IPS DF 4.7 (cell line): ENCODE measurements at regions not wholly inside any gene's neighbourhood (a gene's known extent, or its start where the extent isn't known, plus 50 kb on each side); places are given as distances from the start of the nearest gene placed in this dataset.
"Not testable (repeated sequence)": the region's sequence is repeated elsewhere in the genome, so short reads cannot be mapped to it uniquely, and the experiment has no call there.

Source experiments
- DNase-seq: peaks from one replicate; pipeline ENCODE4 v3.0.0-alpha.2; 2013; ENCODE audit warnings: low spot score; ENCODE audit errors: extremely low read depth

DNA sequence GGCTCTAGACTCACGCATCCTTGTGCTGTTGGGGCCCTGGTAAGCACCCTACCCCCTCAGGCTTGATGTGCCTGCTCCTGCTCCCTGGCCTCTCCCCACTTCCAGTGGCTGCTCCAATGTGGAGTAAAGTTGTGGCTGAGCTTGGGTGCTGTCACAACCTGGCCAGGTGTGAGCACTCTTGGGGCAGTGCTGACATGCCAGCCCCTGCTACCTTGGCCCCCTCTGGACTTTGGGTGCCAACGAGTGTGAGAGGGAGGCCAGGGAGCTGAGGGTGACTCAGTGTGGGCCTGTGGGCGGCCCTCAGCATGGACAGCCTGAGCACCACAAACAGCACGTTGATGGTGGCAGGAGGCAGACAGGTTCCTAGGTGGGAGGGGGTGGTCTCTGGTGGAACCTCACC, 870.2 kb upstream of the C9orf72 start:
- no peak for DNase-seq

GRCh38 chr9:28444637-28445036, 871.4 kb upstream of the C9orf72 start:
- no peak for DNase-seq

DNA sequence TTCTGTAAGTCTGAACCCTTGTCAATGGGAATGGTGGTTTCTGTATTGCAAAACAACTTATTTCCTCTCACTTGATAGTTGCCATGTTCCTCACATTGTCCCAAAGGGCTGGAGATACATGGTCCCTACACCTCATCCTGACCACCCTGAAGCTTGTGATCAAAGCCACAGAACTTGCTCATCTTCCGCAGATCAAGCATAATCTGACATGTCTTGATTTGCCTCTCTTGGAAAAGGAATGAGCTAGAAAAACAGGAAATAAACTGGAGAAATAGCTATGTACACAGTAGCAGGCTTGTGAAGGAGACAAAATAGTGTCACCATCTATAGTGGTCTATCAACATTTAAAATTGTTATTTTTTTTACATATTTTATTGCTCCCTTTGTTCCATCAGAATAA, 871.9 kb upstream of the C9orf72 start:
- DNase-seq, result no peak

- no peak for DNase-seq
Measured at GRCh38 chr9:28453918-28454317, 880.6 kb upstream of the C9orf72 start.

GRCh38 chr9:28456861-28457260, 883.6 kb upstream of the C9orf72 start:
- DNase-seq, result no peak

- DNase-seq, result no peak
Measured at GRCh38 chr9:28464481-28465216, 891.4 kb upstream of the C9orf72 start.

- DNase-seq, result no peak
Measured at GRCh38 chr9:28471261-28471660, 898.0 kb upstream of the C9orf72 start.

DNA sequence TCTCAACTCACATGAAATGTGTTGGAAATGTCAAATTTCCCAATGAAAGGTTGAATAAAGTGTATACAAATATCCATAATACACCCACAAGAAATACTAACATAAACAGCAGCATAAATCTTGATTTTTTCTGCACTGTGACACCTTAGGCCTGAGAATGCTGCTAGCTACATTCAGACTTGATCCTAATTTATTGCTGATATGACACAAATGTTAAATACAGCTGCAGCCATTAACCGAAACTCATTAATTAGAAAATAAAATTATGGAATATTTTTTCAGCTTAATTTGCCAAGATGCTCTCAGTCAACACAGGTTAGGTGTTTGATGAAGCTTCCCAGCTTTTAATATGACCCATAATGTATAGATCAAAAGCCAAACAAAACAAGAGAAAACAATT, 914.3 kb upstream of the C9orf72 start:
- DNase-seq, result no peak

DNA sequence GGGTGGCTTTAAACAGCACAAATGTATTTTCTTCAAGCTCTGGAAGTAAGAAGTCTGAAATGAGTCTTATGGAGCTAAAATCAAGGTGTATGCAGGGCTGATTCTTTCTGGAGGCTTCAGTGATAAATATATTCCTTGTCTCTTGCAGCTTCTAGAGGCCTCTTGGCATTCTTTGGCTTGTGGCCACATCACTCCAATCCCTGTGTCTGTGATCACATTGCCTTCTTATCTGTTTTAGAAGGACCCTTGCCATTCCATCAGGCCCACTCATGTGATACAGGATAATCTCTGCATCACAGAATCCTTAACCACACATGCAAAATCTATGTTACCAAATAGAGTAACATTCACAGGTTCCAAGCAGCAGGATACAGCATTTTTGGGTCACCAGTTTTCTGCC, 917.8 kb upstream of the C9orf72 start:
- DNase-seq, result no peak

- DNase-seq, result not testable (repeated sequence)
Measured at GRCh38 chr9:28498168-28498567, 924.9 kb upstream of the C9orf72 start.

GRCh38 chr9:28502189-28502588, 928.9 kb upstream of the C9orf72 start:
- DNase-seq, result no peak

- no peak for DNase-seq
Measured at GRCh38 chr9:28502741-28503140, 929.5 kb upstream of the C9orf72 start.

DNA sequence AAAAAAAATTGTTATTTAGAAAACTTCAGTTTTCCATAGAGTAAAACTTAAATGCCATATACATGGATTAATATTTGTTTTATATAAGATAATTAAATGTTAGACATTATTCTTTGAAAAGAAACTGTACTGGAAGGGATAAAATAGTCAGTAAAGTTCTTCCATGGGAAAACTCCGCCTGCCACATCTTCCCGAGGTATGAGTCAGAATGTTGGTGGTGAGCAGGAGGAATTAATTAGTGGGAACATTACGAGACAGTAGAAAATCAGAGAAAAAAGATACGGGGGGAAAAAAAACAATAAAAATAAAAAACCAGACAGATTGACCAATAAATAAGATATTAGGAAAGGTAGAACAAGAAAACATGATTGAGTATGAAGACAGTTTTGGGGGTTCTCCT, 930.3 kb upstream of the C9orf72 start:
- DNase-seq, result no peak

- DNase-seq, result no peak
Measured at GRCh38 chr9:28518439-28518838, 945.2 kb upstream of the C9orf72 start.

DNA sequence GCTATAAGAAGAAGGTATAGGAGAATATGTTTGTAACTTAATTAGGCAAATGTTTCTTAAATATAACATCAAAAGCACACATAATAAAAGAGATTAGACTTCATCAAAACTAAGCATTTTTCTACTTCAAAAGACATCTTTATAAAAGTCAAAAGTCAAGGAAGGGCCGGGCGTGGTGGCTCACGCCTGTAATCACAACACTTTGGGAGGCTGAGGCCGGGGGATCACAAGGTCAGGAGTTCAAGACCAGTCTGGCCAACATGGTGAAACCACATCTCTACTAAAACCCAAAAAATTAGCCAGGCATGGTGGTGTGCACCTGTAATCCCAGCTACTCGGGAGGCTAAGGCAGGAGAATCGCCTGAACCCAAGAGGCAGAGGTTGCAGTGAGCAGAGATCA, 951.0 kb upstream of the C9orf72 start:
- DNase-seq, result not testable (repeated sequence)

- DNase-seq, result no peak
Measured at GRCh38 chr9:28528049-28528448, 954.8 kb upstream of the C9orf72 start.

- no peak for DNase-seq
Measured at GRCh38 chr9:28538132-28538531, 964.9 kb upstream of the C9orf72 start.

- no peak for DNase-seq
Measured at GRCh38 chr9:28539434-28540070, 966.3 kb upstream of the C9orf72 start.

DNA sequence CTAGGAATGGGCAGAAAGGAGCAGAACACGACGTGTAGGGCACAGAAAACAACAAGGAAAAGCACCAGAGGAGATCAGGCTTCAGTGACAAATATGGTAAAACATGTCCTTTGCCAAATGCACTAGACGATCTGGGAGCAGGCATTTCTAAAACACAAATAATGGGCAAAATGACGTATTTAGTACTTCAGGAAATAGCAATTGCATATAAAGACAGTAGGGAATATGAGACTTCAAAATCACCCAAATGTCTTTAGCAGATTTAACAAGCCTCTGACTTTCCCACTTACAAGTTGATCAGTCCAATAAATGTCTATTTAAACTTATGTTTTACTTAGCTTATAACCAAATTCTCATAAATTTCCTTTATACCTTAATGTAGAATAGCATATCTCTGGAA, 969.6 kb upstream of the C9orf72 start:
- no peak for DNase-seq

DNA sequence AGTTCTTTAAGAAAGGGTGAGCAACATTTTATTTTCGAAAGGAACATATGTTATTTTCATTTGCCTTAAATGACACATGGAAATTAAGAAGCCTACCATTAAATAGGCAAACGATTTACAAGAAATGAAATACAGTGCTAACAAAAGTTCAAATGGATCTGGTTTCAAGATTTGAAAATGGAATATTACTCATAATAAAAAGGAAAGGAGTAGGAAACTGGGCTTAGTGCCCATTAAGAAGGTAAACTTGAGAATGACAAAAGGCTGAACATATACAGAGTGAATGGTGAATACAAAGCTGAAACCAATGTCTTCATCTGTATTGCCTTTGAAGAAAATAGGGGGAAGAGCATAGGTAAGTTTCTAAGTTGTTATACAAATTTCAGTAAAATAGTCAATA, 974.2 kb upstream of the C9orf72 start:
- no peak for DNase-seq

- no peak for DNase-seq
Measured at GRCh38 chr9:28563291-28563934, 990.1 kb upstream of the C9orf72 start.

DNA sequence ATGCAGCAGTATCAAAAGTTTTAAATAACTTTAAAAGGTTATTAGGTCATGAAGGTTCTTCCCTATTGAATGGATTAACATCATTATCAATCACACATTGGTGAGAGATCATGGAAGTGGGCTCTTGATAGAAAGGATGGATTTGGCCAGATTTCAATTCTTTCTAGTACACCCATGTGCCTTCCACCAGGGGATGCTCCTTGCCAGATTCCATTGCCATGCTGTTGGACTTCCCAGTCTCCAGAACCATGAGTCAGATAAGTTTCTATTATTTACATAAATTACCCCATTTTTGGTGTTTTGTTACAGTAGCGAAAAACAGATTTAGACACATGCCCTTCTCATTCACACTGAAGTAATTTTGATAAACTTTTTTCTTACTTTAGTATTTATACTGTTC, 1010.6 kb upstream of the C9orf72 start:
- no peak for DNase-seq

DNA sequence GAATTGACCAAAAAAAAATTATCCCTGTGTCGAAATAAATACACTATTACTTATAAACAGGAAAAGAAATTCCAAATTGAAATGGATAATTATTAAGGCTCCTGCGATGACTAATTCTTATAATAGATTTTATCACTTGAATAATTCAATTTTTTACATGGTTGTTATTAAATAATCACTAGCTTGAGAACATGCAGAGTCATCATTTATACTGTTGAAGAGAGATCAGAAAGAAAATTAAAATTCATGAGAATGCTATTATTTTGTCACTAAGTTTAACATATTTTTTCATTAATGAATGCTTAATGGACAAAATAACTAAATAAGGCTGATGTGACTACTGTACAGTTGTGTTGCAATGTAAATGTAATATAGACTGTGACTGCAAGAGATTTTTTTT, 1011.3 kb upstream of the C9orf72 start:
- no peak for DNase-seq
